IMR-90 (cell line): ENCODE measurements at regions not wholly inside any gene's neighbourhood (a gene's known extent, or its start where the extent isn't known, plus 50 kb on each side); places are given as distances from the start of the nearest gene placed in this dataset.

ENCODE experiments used
- ATAC-seq: fragments of 200-7000 bp; cut with Tn5 transposase; 2 replicates; pipeline ENCODE4 v1.9.1; 2020; ENCODE audit warnings: low read depth, mild to moderate bottlenecking, moderate library complexity
- BruUV-seq: library from RNA; stranded (reverse); fragments of 400-500 nt; replicated peaks from 2 replicates; lab custom pipeline; 2021; lab: Mats Ljungman, UMichigan
- CTCF ChIA-PET: fragments of 300-600 bp; formaldehyde crosslinking; extraction: SDS; loops from one replicate; lab custom pipeline; 2021; ENCODE audit warnings: antibody characterized with exemption; lab: Yijun Ruan, JAX
- POLR2A ChIA-PET: fragments of 300-600 bp; sonication (Branson Sonifier 250); formaldehyde crosslinking; loops from one replicate; lab custom pipeline; 2022; ENCODE audit warnings: antibody characterized with exemption; ENCODE audit not compliant: unreplicated experiment; lab: Charles Lee
- DNase-seq: peaks from one replicate; pipeline ENCODE4 v3.0.0; 2013
- H2AFZ ChIP-seq: replicated peaks from 2 replicates; pipeline ENCODE3; 2013; ENCODE audit warnings: low read length, mild to moderate bottlenecking; ENCODE audit not compliant: poor library complexity
- H2AK5ac ChIP-seq: 2 replicates; pipeline ENCODE4 v1.6.1; 2013; ENCODE audit warnings: low read depth, low read length, inconsistent platforms
- H2AK9ac ChIP-seq: replicated peaks from 2 replicates; pipeline ENCODE3; 2013; ENCODE audit warnings: mild to moderate bottlenecking, low read depth, low read length, moderate library complexity; ENCODE audit not compliant: poor library complexity
- H2BK120ac ChIP-seq: 2 replicates; pipeline ENCODE4 v1.6.1; 2013; ENCODE audit warnings: low read depth, low read length, inconsistent platforms
- H2BK15ac ChIP-seq: 3 replicates; pipeline ENCODE4 v1.6.1; 2013; ENCODE audit warnings: low read depth, low read length, inconsistent platforms
- H2BK20ac ChIP-seq: 2 replicates; pipeline ENCODE4 v1.6.1; 2013; ENCODE audit warnings: low read depth, mild to moderate bottlenecking, inconsistent platforms, low read length, moderate library complexity
- H2BK5ac ChIP-seq: 2 replicates; pipeline ENCODE4 v1.6.1; 2013; ENCODE audit warnings: mild to moderate bottlenecking, low read depth, low read length, inconsistent platforms; ENCODE audit not compliant: poor library complexity, severe bottlenecking
- H3K14ac ChIP-seq: replicated peaks from 2 replicates; pipeline ENCODE4 v1.6.1; 2013; ENCODE audit warnings: low read depth, low read length, inconsistent platforms
- H3K18ac ChIP-seq: 2 replicates; pipeline ENCODE4 v1.6.1; 2013; ENCODE audit warnings: low read depth, low read length, control low read depth
- H3K23ac ChIP-seq: 2 replicates; pipeline ENCODE4 v1.6.1; 2013; ENCODE audit warnings: low read depth, low read length, inconsistent platforms
- H3K27ac ChIP-seq: 2 replicates; pipeline ENCODE4 v1.5.1; 2013; ENCODE audit warnings: mild to moderate bottlenecking, control low read depth, low read length; ENCODE audit not compliant: insufficient read depth
- H3K27me3 ChIP-seq: 2 replicates; pipeline ENCODE4 v1.6.1; 2013; ENCODE audit warnings: low read length; ENCODE audit not compliant: control insufficient read depth, insufficient read depth
- H3K36me3 ChIP-seq: 2 replicates; pipeline ENCODE4 v1.6.1; 2013; ENCODE audit warnings: low read length, mixed read lengths; ENCODE audit not compliant: control insufficient read depth, insufficient read depth
- H3K4ac ChIP-seq: 2 replicates; pipeline ENCODE4 v1.6.1; 2013; ENCODE audit warnings: low read depth, low read length, inconsistent platforms
- H3K4me1 ChIP-seq: 2 replicates; pipeline ENCODE4 v1.6.1; 2013; ENCODE audit warnings: low read length, mixed read lengths; ENCODE audit not compliant: control insufficient read depth, insufficient read depth
- H3K4me2 ChIP-seq: 2 replicates; pipeline ENCODE4 v1.6.1; 2013; ENCODE audit warnings: low read depth, mild to moderate bottlenecking, control low read depth, low read length, moderate library complexity
- H3K4me3 ChIP-seq: 2 replicates; pipeline ENCODE4 v1.5.1; 2013; ENCODE audit warnings: low read depth, mild to moderate bottlenecking, control low read depth, low read length, moderate library complexity; ENCODE audit not compliant: insufficient read depth
- H3K56ac ChIP-seq: 2 replicates; pipeline ENCODE4 v1.6.1; 2013; ENCODE audit warnings: low read length, inconsistent platforms; ENCODE audit not compliant: insufficient read depth; ENCODE audit errors: extremely low read depth
- H3K79me1 ChIP-seq, 2 experiments: 2 replicates each; pipeline ENCODE4 v1.6.1; 2013; ENCODE audit warnings: low read length in 2 of 2, inconsistent platforms in 1 of 2, low read depth in 1 of 2
- H3K9ac ChIP-seq: 2 replicates; pipeline ENCODE4 v1.6.1; 2013; ENCODE audit warnings: low read depth, low read length, control low read depth
- H3K9me1 ChIP-seq: 2 replicates; pipeline ENCODE4 v1.6.1; 2013; ENCODE audit warnings: low read length, inconsistent platforms; ENCODE audit not compliant: insufficient read depth
- H3K9me3 ChIP-seq: 2 replicates; pipeline ENCODE4 v1.6.1; 2013; ENCODE audit warnings: low read length; ENCODE audit not compliant: control insufficient read depth, insufficient read depth
- H4K20me1 ChIP-seq: 2 replicates; pipeline ENCODE4 v1.6.1; 2013; ENCODE audit warnings: low read length, inconsistent platforms; ENCODE audit not compliant: insufficient read depth
- H4K5ac ChIP-seq: 2 replicates; pipeline ENCODE4 v1.6.1; 2013; ENCODE audit warnings: mild to moderate bottlenecking, low read depth, low read length, control low read depth
- H4K8ac ChIP-seq, 2 experiments: 2 replicates each; pipeline ENCODE4 v1.6.1; 2013; ENCODE audit warnings: low read depth in 2 of 2, low read length in 2 of 2, control low read depth in 1 of 2, inconsistent platforms in 1 of 2
- H4K91ac ChIP-seq: 2 replicates; pipeline ENCODE4 v1.6.1; 2013; ENCODE audit warnings: low read depth, low read length, inconsistent platforms; ENCODE audit not compliant: insufficient read depth
- BHLHE40 ChIP-seq: fragments of 150-350 bp; IDR thresholded peaks from 2 replicates; pipeline ENCODE4 v1.6.1; 2016; ENCODE audit warnings: mild to moderate bottlenecking, low read depth, low read length
- CEBPB ChIP-seq: IDR thresholded peaks from 2 replicates; pipeline ENCODE4 v1.6.1; 2012; ENCODE audit warnings: low read depth, low read length, improper control_type of control experiment
- CHD1 ChIP-seq: IDR thresholded peaks from 2 replicates; pipeline ENCODE4 v1.6.1; 2012; ENCODE audit warnings: low read depth, low read length, improper control_type of control experiment
- FOS ChIP-seq: fragments of 150-350 bp; IDR thresholded peaks from 2 replicates; pipeline ENCODE4 v1.6.1; 2016; ENCODE audit warnings: low read depth, low read length
- MAFK ChIP-seq: IDR thresholded peaks from 2 replicates; pipeline ENCODE4 v1.6.1; 2012; ENCODE audit warnings: low read depth, low read length, improper control_type of control experiment
- MXI1 ChIP-seq: IDR thresholded peaks from 2 replicates; pipeline ENCODE4 v1.6.1; 2012; ENCODE audit warnings: low read depth, mild to moderate bottlenecking, low read length, moderate library complexity, borderline replicate concordance
- NFE2L2 ChIP-seq: fragments of 150-350 bp; IDR thresholded peaks from 2 replicates; pipeline ENCODE4 v1.6.1; 2016; ENCODE audit warnings: low read depth, mild to moderate bottlenecking, low read length
- POLR2A ChIP-seq: IDR thresholded peaks from 2 replicates; pipeline ENCODE4 v1.6.1; 2012; ENCODE audit warnings: mild to moderate bottlenecking, low read depth, low read length
- RAD21 ChIP-seq: IDR thresholded peaks from 2 replicates; pipeline ENCODE4 v1.6.1; 2012; ENCODE audit warnings: low read length, improper control_type of control experiment
- RCOR1 ChIP-seq: IDR thresholded peaks from 2 replicates; pipeline ENCODE4 v1.6.1; 2012; ENCODE audit warnings: mild to moderate bottlenecking, low read length, improper control_type of control experiment; ENCODE audit not compliant: insufficient replicate concordance
- RFX5 ChIP-seq: IDR thresholded peaks from 2 replicates; pipeline ENCODE4 v1.8.0; 2012; ENCODE audit warnings: low read depth, mild to moderate bottlenecking, low read length, moderate library complexity
- SMC3 ChIP-seq: fragments of 150-350 bp; IDR thresholded peaks from 2 replicates; pipeline ENCODE4 v1.6.1; 2016; ENCODE audit warnings: low read depth, mild to moderate bottlenecking, antibody characterized with exemption, low read length, moderate library complexity
- WGBS, 2 experiments: methylation state at CpG; one replicate each; pipeline versions ENCODE4 v1.1.5 to v1.1.7; 2013; ENCODE audit warnings: missing lambda C conversion rate in 2 of 2; ENCODE audit not compliant: insufficient read length in 1 of 2; ENCODE audit errors: extremely low coverage in 2 of 2; 5-methylcytosine and 5-hydroxymethylcytosine counted together
- dilution Hi-C: fragments of 300-500 bp; cut with HindIII; formaldehyde crosslinking; loops from one replicate; pipeline ENCODE4 v1.14.3; 2018; ENCODE audit warnings: low sequenced_read_pairs; ENCODE audit not compliant: unreplicated experiment
- in situ Hi-C: fragments of 300-500 bp; cut with MboI; formaldehyde crosslinking; loops from 3 replicates; pipeline ENCODE4 v1.14.3; 2019; ENCODE audit warnings: low sequenced_read_pairs, inconsistent platforms, mixed read lengths
- intact Hi-C: fragments of 100-400 bp; cut with micrococcal nuclease; formaldehyde crosslinking; loops from 2 replicates; pipeline ENCODE4 v1.10.0; 2022
- TF ChIP-seq, protein P1 (sequence below): fragments of 150-350 bp; IDR thresholded peaks from 2 replicates; pipeline ENCODE4 v1.6.1; 2016; ENCODE audit warnings: low read depth, mild to moderate bottlenecking, low read length, moderate library complexity, borderline replicate concordance
- TF ChIP-seq, protein P2 (sequence below): conservative IDR thresholded peaks from 2 replicates; pipeline ENCODE4 v1.5.1; 2012; ENCODE audit warnings: mild to moderate bottlenecking, low read depth, low read length, improper control_type of control experiment
- TF ChIP-seq, protein P3 (sequence below): fragments of 150-350 bp; IDR thresholded peaks from 2 replicates; pipeline ENCODE4 v1.6.1; 2017; ENCODE audit warnings: mild to moderate bottlenecking, antibody characterized with exemption, low read length, low read depth

DNA sequence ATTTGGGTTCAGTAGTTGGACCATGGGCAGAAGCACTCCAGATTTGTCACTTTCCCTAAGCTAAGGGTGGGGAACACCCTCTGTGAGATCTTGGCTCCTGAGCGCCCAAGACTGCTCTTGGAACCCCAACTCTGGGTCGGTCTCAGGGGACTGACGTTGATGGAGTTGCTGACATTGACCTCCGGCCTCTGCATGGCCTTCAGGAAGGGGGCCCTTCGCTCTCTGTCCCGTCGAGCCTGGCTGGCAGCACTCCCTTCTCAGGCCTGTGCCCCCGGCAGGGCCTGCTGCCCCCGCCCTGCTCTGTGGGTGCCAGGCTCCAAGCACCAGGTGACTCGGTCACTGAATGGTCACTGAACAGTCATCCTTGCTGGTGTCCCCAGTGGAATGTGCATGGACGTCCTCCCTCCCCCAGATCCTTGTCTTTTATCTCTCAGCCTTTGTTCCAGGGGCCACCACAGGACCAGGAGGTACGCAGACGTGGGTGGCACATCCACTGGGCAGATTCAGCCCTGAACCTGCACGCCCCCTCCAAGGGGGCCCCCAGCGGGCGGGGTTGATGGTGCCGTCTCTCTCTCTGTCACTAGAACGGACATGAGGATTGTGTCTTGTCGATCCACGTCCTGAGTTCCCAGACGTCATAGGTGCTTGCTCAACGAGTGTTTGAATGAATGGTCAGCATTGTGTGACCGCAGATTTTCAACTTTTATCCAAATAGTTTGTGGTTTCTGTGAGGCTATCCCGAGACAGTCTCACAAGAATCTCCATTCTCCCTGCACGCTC lies 314.5 kb downstream of the SEC14L1 start:
- peak overlapping the region; percentile 60 for H2BK120ac ChIP-seq
- peak overlapping the region; percentile 36 for H2AFZ ChIP-seq
- H3K4me1 ChIP-seq = peaks cover 66% of the 10 kb centered on the region
- H2BK15ac ChIP-seq = 0 out of 3 replicates have a peak overlapping the region, but pooled peaks have one; percentile 78
- in situ Hi-C loops = no loop called here
- no TSS peak for BruUV-seq
- H2AK9ac ChIP-seq = peak overlapping the region; percentile 5
- no peak overlapping the region for H3K18ac ChIP-seq
- peaks cover 36 to 98% of the 10 kb centered on the region in 2 experiments for H3K79me1 ChIP-seq
- H2BK5ac ChIP-seq = no peak overlapping the region
- H3K9me3 ChIP-seq = no peaks in the 10 kb centered on the region
- peaks cover 52% of the 10 kb centered on the region for H3K9me1 ChIP-seq
- H3K36me3 ChIP-seq = peaks cover 10% of the 10 kb centered on the region
- H2BK20ac ChIP-seq = no peak overlapping the region
- H3K27ac ChIP-seq = peak overlapping the region; percentile 31
- peak overlapping the region; percentile 21 for H3K4ac ChIP-seq
- ChIA-PET CTCF (no interaction called here), POLR2A (no interaction called here)
- peak overlapping the region; percentile 11 to 42; a peak in 2 of 4 replicates for H4K8ac ChIP-seq
- no peak overlapping the region for H3K9ac ChIP-seq
- dilution Hi-C loops = no loop called here
- H3K27me3 ChIP-seq = no peaks in the 10 kb centered on the region
- H4K5ac ChIP-seq = no peak overlapping the region
- intact Hi-C loops = no loop called here
- 0 out of 2 replicates have a peak overlapping the region, but pooled peaks have one; percentile 33 for H3K14ac ChIP-seq
- WGBS, 2 experiments = 66% methylated on average over 13 of the region's 25 CpGs; no CpG with 5 or more reads in 1 of the 2 experiments
- H3K4me3 ChIP-seq = no peak overlapping the region
- H3K23ac ChIP-seq = peak overlapping the region; percentile 45; the same call in 1 of the 2 replicates
- peaks cover 100% of the 10 kb centered on the region for H4K20me1 ChIP-seq
- H3K4me2 ChIP-seq = no peak overlapping the region
- H4K91ac ChIP-seq = 0 out of 2 replicates have a peak overlapping the region, but pooled peaks have one; percentile 33
- H2AK5ac ChIP-seq = peak overlapping the region; percentile 90
- no peak overlapping the region for H3K56ac ChIP-seq
- ATAC-seq = peak; percentile 3
- peak; percentile 96 for DNase-seq
- TF ChIP-seq CEBPB = peak; percentile 88
- TF ChIP-seq, protein P1, sequence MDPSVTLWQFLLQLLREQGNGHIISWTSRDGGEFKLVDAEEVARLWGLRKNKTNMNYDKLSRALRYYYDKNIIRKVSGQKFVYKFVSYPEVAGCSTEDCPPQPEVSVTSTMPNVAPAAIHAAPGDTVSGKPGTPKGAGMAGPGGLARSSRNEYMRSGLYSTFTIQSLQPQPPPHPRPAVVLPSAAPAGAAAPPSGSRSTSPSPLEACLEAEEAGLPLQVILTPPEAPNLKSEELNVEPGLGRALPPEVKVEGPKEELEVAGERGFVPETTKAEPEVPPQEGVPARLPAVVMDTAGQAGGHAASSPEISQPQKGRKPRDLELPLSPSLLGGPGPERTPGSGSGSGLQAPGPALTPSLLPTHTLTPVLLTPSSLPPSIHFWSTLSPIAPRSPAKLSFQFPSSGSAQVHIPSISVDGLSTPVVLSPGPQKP = no peak
- no peak for TF ChIP-seq MAFK
- TF ChIP-seq RCOR1 = no peak
- TF ChIP-seq RFX5 = no peak
- no peak for TF ChIP-seq RAD21
- no peak for TF ChIP-seq SMC3
- TF ChIP-seq, protein P2, sequence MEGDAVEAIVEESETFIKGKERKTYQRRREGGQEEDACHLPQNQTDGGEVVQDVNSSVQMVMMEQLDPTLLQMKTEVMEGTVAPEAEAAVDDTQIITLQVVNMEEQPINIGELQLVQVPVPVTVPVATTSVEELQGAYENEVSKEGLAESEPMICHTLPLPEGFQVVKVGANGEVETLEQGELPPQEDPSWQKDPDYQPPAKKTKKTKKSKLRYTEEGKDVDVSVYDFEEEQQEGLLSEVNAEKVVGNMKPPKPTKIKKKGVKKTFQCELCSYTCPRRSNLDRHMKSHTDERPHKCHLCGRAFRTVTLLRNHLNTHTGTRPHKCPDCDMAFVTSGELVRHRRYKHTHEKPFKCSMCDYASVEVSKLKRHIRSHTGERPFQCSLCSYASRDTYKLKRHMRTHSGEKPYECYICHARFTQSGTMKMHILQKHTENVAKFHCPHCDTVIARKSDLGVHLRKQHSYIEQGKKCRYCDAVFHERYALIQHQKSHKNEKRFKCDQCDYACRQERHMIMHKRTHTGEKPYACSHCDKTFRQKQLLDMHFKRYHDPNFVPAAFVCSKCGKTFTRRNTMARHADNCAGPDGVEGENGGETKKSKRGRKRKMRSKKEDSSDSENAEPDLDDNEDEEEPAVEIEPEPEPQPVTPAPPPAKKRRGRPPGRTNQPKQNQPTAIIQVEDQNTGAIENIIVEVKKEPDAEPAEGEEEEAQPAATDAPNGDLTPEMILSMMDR = no peak
- TF ChIP-seq, protein P3, sequence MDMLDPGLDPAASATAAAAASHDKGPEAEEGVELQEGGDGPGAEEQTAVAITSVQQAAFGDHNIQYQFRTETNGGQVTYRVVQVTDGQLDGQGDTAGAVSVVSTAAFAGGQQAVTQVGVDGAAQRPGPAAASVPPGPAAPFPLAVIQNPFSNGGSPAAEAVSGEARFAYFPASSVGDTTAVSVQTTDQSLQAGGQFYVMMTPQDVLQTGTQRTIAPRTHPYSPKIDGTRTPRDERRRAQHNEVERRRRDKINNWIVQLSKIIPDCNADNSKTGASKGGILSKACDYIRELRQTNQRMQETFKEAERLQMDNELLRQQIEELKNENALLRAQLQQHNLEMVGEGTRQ = no peak
- peak; percentile 14; the same call in 1 of the 2 replicates for TF ChIP-seq NFE2L2
- TF ChIP-seq BHLHE40 = no peak
- no peak for TF ChIP-seq MXI1
- TF ChIP-seq POLR2A = 0 out of 2 replicates have a peak, but pooled peaks have one; percentile 17
- no peak for TF ChIP-seq CHD1
- peak; percentile 44; the same call in 1 of the 2 replicates for TF ChIP-seq FOS
